SH-SY5Y (cell line): ENCODE measurements at regions not wholly inside any gene's neighbourhood (a gene's known extent, or its start where the extent isn't known, plus 50 kb on each side); places are given as distances from the start of the nearest gene placed in this dataset.

Experiments used
- GATA2 ChIP-seq: IDR thresholded peaks from 2 replicates; pipeline ENCODE4 v1.6.1; 2011; ENCODE audit warnings: mild to moderate bottlenecking, low read depth, low read length
- GATA3 ChIP-seq: IDR thresholded peaks from 2 replicates; pipeline ENCODE4 v1.6.1; 2011; ENCODE audit warnings: low read depth, mild to moderate bottlenecking, low read length, moderate library complexity

GRCh38 chr18:47726550-47726949 is 203.9 kb downstream of the SMAD2 start:
- TF ChIP-seq GATA3 (no peak), GATA2 (no peak)
